WTC11 (cell line): ENCODE measurements at regions not wholly inside any gene's neighbourhood (a gene's known extent, or its start where the extent isn't known, plus 50 kb on each side); places are given as distances from the start of the nearest gene placed in this dataset.

Source experiments
- TF ChIP-seq, protein P1 (sequence below): sonication (generic); formaldehyde crosslinking; IDR thresholded peaks from 2 replicates; pipeline ENCODE4 v1.8.1; 2023; ENCODE audit warnings: mild to moderate bottlenecking, missing genetic modification reagents
- TF ChIP-seq, protein P2 (sequence below): sonication (generic); formaldehyde crosslinking; conservative IDR thresholded peaks from 2 replicates; pipeline ENCODE4 v1.8.1; 2022; ENCODE audit warnings: mild to moderate bottlenecking, missing genetic modification reagents
- TF ChIP-seq, protein P3 (sequence below): fragments of 200-600 bp; IDR thresholded peaks from 2 replicates; pipeline ENCODE4 v1.8.0; 2022; ENCODE audit warnings: antibody characterized with exemption
- TF ChIP-seq, protein P4 (sequence below): sonication (generic); formaldehyde crosslinking; IDR thresholded peaks from 2 replicates; pipeline ENCODE4 v1.8.1; 2022; ENCODE audit warnings: low read depth, missing genetic modification reagents, borderline replicate concordance
- TF ChIP-seq, protein P5 (sequence below): sonication (generic); formaldehyde crosslinking; IDR thresholded peaks from 2 replicates; pipeline ENCODE4 v1.8.0; 2022; ENCODE audit warnings: mild to moderate bottlenecking, missing genetic modification reagents

DNA sequence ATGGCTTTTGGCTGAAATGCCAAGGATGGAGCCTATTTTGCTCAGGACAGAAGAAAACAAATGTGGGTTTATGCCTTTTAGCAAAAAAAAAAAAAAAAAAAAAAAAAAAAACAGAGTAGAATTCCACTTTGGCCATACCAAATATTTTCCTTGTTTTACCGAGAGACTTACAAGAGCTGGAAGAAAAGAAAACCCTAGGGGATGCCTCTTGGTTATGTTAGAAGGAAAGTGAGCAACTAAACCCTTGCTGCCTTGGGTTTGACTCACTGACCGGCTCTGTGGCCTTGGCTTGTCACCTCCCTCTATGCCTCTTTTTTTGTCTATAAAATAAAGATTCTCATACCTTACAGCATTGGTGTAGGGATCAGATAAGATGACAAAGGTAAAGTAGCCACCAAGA is 69.6 kb upstream of the ABCA1 start:
- TF ChIP-seq, protein P1, sequence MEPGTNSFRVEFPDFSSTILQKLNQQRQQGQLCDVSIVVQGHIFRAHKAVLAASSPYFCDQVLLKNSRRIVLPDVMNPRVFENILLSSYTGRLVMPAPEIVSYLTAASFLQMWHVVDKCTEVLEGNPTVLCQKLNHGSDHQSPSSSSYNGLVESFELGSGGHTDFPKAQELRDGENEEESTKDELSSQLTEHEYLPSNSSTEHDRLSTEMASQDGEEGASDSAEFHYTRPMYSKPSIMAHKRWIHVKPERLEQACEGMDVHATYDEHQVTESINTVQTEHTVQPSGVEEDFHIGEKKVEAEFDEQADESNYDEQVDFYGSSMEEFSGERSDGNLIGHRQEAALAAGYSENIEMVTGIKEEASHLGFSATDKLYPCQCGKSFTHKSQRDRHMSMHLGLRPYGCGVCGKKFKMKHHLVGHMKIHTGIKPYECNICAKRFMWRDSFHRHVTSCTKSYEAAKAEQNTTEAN (CRISPR knock-in tag) = no peak
- TF ChIP-seq, protein P2, sequence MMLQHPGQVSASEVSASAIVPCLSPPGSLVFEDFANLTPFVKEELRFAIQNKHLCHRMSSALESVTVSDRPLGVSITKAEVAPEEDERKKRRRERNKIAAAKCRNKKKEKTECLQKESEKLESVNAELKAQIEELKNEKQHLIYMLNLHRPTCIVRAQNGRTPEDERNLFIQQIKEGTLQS (CRISPR knock-in tag) = no peak
- TF ChIP-seq, protein P3, sequence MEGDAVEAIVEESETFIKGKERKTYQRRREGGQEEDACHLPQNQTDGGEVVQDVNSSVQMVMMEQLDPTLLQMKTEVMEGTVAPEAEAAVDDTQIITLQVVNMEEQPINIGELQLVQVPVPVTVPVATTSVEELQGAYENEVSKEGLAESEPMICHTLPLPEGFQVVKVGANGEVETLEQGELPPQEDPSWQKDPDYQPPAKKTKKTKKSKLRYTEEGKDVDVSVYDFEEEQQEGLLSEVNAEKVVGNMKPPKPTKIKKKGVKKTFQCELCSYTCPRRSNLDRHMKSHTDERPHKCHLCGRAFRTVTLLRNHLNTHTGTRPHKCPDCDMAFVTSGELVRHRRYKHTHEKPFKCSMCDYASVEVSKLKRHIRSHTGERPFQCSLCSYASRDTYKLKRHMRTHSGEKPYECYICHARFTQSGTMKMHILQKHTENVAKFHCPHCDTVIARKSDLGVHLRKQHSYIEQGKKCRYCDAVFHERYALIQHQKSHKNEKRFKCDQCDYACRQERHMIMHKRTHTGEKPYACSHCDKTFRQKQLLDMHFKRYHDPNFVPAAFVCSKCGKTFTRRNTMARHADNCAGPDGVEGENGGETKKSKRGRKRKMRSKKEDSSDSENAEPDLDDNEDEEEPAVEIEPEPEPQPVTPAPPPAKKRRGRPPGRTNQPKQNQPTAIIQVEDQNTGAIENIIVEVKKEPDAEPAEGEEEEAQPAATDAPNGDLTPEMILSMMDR = no peak
- TF ChIP-seq, protein P4, sequence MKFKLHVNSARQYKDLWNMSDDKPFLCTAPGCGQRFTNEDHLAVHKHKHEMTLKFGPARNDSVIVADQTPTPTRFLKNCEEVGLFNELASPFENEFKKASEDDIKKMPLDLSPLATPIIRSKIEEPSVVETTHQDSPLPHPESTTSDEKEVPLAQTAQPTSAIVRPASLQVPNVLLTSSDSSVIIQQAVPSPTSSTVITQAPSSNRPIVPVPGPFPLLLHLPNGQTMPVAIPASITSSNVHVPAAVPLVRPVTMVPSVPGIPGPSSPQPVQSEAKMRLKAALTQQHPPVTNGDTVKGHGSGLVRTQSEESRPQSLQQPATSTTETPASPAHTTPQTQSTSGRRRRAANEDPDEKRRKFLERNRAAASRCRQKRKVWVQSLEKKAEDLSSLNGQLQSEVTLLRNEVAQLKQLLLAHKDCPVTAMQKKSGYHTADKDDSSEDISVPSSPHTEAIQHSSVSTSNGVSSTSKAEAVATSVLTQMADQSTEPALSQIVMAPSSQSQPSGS (CRISPR knock-in tag) = no peak
- TF ChIP-seq, protein P5, sequence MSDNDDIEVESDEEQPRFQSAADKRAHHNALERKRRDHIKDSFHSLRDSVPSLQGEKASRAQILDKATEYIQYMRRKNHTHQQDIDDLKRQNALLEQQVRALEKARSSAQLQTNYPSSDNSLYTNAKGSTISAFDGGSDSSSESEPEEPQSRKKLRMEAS = no peak
